Frontal cortex (tissue), 3 donors: ENCODE measurements at regions not wholly inside any gene's neighbourhood (a gene's known extent, or its start where the extent isn't known, plus 50 kb on each side); places are given as distances from the start of the nearest gene placed in this dataset.

ENCODE experiments used
- DNase-seq, 2 donors: peaks; one replicate each; pipeline ENCODE4 v3.0.0; 2012; ENCODE audit warnings: low spot score in 2 of 2
- FAIRE-seq: peaks from 2 replicates; lab custom pipeline; 2012; peaks lifted over from hg19 to GRCh38; lab: Jason Lieb, UNC
- donor health status: control.
- donor health status: control.
- donor health status: control.

- DNase-seq (no peak), FAIRE-seq (no peak)
Observed at GRCh38 chr3:59654123-59654479, 604.3 kb upstream of the CFAP20DC start.

DNA sequence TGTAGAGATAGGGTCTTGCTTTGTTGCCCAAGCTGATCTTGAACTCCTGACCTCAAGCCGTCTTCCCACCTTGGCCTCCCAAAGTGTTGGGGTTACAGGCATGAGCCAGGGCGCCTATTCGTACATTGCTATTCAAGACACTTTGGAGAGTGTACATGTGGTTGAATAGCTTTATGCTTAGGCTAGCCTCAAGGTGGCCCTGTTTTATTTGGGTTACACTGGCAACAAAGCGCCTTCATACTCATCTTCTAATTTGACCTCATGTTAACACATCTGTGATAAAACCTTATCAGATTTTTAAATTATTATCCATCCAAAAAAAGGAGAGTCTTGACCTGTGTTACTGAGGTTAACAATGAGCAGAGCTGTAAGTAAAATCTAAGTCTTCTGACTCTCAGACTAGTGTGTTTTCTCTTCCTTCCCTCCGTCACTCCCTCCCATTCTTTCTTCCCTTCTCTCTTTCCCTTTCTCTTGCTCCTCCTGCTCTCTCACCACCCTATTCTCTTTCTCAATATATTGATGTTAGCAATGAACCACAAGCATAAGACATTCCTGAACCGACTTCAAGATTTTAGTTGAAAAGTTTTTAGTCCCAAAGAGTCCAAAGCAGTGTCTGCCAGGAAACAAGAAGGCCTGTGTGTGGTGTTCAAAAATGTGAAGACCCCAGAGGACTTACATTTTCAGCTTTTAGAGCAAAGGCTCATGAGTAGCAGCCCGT is 603.7 kb upstream of the CFAP20DC start:
- no peak for FAIRE-seq

DNA sequence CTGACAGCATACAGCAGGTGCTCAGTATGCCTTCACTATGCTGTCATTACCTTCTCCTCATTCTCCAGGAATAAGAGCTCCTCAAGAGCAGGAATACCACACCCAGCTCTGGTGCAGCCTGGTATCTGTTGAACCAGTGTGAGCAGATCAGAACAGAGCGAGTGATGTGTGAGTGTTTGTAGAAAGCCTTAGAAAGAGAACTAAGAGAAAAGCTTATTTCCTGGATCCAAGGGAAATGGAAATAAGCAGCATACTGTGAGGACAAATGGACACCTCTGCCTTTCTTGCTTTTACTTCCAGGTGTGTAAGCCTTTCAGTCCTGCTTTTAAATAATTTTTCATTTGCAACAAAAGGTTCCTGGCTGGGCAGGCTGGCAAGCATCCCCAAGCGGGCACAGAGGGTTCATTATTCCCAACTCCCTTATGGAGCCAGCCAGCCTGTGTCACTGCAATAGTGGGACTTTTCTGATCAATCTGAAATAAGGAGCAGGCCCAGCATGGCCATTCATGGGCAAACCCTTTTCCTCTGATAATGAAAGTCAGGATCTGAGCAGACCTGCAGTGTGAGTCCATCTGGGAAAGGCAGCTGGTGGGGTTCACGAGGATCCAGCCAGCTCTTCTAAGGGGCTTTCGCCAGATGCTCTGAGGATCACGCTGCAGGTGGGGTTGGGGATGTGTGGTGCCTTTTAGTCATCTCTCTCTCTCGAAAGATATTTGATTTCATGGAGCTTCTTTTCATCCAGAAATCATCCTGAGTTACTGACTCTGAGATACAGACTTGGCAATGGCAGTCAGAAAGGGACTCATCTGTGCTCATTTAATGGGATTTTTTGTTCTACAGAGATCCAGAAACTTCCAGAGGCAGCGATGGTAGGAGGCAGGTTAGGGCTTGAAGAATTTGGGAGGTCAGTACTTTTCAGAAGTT is 594.9 kb upstream of the CFAP20DC start:
- FAIRE-seq (no peak), DNase-seq (no peak)

More for the DNA sequence above, 603.7 kb upstream of the CFAP20DC start:
- no peak for DNase-seq

- no peak for DNase-seq
- FAIRE-seq = no peak
Observed at GRCh38 chr3:59641169-59641899, 591.5 kb upstream of the CFAP20DC start.

DNA sequence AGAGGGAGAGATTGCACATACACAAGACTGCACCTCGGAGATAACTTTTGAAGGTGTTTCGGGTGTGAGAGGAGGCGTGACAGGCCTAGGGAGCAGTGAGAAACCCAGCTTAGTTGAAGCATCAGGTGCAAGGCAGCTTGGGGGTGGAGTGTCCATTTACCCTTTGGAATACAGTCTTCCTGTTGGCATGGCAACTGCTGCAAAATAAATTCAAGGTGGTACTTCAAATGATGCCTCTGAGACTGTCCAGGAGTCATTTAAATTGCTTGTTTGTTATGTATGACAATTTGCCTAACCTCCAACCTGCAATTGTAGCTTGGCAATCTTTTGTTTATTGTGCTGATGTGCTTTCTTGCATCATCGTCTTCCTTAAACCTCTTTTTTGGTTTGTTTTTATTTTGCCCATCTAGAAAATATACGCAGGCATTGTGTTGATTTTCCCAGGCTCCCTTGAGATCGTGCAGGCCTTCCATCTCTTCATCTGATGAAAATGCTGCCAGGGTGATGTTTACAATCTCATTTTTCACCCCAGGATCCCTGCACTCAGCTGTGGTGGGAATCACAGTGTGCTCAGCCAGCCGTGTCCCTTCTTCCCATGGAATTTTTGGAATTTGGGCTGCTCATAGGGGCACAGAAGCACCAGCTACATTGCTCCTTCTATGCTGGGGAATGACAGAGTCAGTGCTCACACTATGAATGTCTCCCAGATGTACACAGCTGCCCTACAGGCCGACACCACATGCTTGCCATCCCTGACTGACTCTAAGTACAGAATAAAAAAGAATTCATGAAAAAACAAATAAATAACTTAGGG is 583.1 kb upstream of the CFAP20DC start:
- no peak for DNase-seq
- FAIRE-seq = no peak

DNA sequence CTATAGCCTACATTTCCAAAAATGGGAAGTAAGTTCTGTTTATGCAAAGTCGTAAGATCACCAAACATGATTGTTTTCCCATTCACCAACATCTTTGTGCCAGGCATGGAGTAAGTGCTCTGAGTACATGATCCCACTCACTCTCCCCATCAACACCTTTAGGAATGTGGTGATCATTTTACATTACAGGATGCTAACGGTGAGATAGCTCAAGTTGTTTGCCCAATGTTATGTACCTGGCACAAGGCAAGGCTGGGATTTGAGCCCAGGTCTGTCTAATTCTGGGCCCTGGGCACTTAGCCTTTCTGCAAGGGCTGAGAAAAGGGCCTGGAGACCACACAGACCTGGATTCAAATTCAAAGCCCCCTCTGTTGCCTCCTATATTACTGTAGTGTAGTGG is 581.7 kb upstream of the CFAP20DC start:
- FAIRE-seq = no peak
- DNase-seq = no peak

- DNase-seq (no peak), FAIRE-seq (no peak)
Observed at GRCh38 chr3:59621037-59621436, 571.2 kb upstream of the CFAP20DC start.

- DNase-seq = no peak
- FAIRE-seq = no peak
Observed at GRCh38 chr3:59620325-59620724, 570.5 kb upstream of the CFAP20DC start.

DNA sequence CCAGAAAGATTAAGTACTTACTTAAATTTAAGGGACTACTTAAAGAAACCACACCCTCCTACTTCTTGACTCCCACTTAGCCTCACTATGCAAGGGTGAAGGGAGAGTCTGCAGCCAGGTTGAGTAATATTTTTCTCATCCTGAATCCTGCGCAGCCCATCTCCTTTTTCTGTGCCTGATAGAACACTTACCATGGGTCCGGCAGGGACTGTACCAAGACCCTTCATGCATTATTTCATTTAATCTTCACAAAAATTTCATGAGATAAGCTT is 562.6 kb upstream of the CFAP20DC start:
- DNase-seq (no peak), FAIRE-seq (no peak)

GRCh38 chr3:59611649-59612443 is 562.0 kb upstream of the CFAP20DC start:
- FAIRE-seq (no peak), DNase-seq (no peak)

DNA sequence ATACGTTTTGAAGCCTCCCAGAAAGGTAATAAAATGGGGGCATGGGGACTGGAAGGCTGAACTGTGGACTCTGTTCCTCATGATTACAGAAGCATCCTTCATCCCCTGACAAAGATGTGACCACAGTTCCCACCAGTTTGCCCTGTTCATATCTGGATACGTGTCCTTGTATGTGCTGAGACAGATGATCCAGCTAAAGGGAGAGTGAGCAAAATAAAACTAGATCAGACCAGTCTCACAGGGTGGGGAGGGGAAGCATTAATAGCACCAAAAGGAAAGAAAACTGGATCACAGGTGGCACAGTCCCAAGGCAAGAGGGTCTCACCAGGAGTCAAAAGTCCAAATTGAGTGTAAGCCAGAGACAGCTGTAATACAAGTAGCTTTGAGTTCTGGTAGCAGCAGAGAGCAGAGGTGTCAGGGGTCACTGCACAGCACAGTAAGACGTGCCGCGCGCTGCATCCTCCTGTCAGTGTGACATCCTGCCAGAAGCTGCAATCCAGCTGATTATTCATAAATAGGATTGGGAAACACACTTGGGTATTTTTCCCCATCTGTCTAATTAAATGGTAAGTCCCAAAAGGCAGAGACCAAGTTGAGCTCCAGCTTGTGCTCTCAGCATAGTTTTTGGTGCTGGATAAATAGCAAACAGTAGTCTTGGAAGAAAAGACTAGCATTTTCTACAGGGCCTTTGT is 560.0 kb upstream of the CFAP20DC start:
- FAIRE-seq (no peak), DNase-seq (no peak)

DNA sequence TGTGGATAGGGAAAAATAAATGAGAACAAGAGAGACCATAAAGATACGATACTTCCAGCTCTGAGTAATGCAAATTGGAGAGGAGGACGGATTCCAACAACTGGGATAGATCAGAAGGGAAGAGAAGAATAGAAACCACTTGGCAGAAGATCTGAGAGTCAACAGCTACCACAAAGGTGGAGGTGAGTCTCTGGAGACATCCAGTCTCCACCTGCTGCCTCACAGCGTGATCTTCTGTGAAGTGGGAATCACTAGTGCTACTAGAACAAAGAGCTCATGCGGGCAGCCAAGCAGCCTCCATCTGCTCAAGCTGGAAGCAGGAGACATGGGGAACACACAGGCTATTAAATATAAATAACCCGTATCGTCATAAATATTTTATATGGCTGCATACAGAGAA is 558.5 kb upstream of the CFAP20DC start:
- FAIRE-seq = no peak
- no peak for DNase-seq

DNA sequence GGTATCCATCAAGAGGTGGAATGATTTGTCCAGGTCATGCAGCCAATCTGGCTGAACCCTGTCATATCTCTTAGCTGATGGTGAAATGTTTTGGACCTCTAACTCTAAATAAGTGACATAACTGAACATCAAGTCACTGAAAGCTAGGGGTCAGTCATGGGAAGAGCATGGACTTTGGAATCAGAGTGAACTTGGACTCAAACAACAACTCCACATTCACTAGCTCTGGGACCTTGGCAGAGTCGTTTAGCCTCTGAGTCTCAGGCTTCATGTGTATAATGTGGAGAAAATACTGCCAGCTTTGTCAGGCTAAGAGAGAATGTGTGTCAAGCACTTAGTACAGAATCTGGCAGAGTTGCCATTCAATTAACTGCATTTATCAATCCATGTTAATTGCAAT is 557.8 kb upstream of the CFAP20DC start:
- FAIRE-seq (no peak), DNase-seq (peak in 1 of 2 donors; percentile 4)

GRCh38 chr3:59606638-59607266 is 556.9 kb upstream of the CFAP20DC start:
- no peak for FAIRE-seq
- no peak for DNase-seq

- DNase-seq (no peak), FAIRE-seq (no peak)
Observed at GRCh38 chr3:59605944-59606534, 556.2 kb upstream of the CFAP20DC start.

- no peak for FAIRE-seq
- no peak for DNase-seq
Observed at GRCh38 chr3:59605318-59605717, 555.5 kb upstream of the CFAP20DC start.

DNA sequence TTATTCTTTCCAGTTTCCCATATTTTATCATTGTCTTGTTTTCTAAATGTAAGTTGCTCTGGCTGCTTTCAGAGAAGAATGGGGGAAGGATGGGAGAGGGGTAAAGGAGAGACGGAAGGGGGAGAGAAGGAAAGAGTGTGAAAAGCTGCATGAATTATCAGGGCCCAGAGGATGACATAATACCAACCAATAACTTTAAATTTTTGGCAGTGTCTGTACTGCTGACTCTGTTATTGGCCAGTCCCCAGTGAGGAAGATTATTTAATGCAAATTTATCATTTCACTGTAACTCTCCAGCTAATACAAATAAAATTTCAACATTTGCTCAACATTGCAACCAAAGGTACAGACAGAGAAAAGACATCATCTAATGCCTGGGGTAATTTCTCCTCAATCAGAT is 551.7 kb upstream of the CFAP20DC start:
- DNase-seq (no peak), FAIRE-seq (no peak)

DNA sequence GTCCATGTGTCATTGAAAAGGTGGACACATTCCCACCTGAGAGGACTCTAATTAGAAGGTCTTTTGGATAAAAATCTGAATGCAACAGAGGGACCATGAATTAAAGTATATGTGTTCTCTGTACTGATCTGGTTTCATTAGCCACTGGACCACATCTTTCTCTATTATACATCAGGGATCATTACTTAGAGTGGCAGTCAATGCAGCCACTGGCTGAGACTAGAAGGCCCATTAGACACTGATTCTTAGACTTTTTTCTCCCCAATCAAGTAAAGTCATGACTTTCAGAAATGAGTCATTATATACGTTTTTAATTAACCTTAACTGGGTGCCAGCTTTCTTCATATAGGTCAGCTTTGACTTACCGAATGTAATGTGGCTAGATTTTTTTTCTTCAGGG is 550.8 kb upstream of the CFAP20DC start:
- FAIRE-seq (no peak), DNase-seq (no peak)
